Cerebellar cortex (tissue), 1 donor: ENCODE measurements at regions not wholly inside any gene's neighbourhood (a gene's known extent, or its start where the extent isn't known, plus 50 kb on each side); places are given as distances from the start of the nearest gene placed in this dataset.
"Not testable (repeated sequence)": the region's sequence is repeated elsewhere in the genome, so short reads cannot be mapped to it uniquely, and the experiment has no call there.

Experiments used
- DNase-seq: peaks from one replicate; pipeline ENCODE4 v3.0.0-alpha.2; 2015; ENCODE audit warnings: low spot score

DNA sequence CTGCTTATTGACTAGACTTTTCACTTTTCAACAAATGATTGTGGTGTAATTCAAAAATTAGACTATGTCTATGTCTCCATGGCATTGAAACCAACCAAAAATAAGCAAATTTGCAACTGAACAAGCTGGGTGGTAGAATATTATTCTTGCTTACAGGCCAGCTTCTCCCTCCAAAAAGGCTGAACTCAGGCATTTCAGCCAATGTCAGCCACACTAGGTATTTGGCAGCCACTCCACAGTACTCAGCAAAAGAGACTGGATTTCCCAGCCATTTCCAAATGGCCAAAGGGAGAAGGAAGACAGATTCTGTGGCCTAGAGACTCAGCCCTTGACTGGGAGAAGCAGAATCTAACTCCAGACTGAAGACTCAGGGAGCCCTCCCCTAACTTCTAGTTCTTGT lies 121.8 kb upstream of the IRX5 start:
- no peak for DNase-seq

GRCh38 chr16:54806881-54807360 lies 123.7 kb upstream of the IRX5 start:
- no peak for DNase-seq

- no peak for DNase-seq
Measured at GRCh38 chr16:54806378-54806777, 124.3 kb upstream of the IRX5 start.

DNA sequence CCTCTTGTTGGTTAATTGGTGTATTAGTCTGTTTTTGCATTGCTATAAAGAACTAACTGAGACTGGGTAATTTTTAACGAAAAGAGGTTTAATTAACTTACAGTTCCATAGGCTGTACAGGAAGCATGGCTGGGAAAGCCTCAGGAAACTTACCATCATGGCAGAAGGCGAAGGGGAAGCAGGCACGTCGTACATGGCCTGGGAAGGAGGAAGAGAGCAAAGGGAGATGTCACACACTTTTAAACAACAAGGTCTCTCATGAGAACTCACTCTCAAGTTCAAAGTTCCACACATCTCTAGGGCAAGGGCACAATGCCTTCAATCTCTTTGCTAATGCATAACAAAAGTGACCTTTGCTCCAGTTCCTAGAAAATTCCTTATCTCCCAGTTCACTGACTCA lies 125.0 kb upstream of the IRX5 start:
- no peak for DNase-seq

DNA sequence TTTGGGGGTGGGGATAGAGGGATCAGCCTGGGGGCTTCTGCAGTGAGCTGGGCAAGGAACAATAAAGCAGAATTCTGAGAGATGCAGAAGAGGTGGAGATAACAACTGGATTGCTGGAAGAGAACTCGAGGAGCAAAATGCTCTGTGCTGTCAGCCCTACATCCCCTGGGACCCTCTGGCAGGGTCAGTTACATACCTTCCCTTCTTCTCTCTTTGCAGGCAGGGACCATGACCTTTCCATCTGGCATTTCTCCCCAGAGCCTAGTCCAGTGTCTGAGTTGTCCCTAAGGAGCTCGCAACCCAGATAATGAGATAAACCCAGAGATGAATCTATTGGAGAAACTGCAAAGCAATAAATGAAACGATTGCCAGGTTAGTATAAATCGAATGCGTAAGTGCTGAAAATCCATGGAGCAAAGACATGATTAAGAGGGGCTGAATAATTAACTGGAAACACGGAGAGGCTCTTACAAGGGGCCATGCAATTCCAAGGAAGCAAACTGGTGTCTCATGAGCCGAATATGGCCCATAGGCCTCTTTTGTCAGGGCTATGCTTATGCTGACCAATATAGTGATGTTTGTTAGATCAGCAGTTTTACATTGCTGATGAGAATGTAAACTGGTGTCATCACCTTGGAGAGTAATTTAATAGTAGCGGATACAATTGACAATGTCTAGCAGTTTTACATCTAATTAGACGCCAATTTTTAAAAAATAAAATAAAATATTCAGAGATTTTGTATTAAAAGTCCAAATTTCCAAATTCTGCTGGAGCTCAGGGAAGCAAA lies 129.4 kb upstream of the IRX5 start:
- no peak for DNase-seq

DNA sequence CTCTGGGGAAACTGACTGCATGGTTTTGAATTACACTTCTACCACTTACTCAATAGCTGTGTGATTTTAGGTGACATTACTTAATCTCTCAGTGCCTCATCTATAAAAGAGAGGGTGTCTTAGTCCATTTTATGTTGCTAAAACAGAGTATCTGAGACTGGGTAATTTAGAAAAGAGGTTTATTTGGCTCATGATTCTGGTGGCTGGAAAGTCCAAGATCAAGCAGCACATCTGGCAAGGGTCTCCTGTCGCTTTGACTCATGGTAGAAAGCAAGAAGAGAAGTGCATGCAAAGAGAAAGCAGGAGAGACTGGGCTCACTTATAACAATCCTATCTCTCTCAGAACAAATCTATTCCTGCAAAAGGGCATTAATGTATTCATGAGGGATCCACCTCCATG lies 132.4 kb upstream of the IRX5 start:
- DNase-seq: no peak

DNA sequence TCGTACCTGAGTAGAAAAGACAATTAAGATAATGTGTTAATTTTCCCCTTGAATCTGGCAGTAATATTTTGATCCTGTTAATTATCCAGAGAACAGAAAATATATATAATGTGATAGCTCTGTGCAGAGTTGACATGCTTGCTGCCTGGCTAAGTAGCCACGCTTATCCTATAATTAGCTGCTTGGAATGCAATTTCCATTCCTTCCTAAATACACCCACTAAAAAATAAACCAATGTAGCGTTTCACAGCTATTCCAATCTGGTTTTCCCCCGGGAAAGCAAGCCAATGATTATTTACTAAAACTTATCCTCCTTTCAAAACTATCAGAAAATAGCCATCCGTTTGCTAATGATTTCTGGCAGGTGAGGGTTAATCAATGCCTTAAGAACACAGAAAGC lies 134.5 kb upstream of the IRX5 start:
- no peak for DNase-seq

DNA sequence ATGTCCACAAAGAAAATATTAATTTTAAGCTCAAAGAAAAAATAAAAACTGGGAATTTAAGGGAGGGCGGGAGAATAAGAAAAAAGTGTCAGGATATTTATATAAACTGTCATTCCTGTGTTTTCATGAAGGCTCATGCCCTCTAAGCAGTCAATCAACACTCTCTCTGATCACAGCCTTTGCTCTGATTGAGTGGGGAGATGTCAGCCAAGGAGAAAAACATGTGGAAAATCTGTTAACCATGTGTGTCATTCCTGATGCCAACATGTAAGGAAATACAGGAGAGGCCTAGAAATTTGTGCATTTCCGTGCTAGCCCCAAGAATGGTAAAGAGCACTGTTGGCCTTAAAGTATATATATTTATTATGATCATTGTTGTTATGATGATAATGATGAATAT lies 137.9 kb upstream of the IRX5 start:
- no peak for DNase-seq

- DNase-seq: no peak
Measured at GRCh38 chr16:54787045-54787444, 143.6 kb upstream of the IRX5 start.

- no peak for DNase-seq
Measured at GRCh38 chr16:54783980-54784379, 146.7 kb upstream of the IRX5 start.

DNA sequence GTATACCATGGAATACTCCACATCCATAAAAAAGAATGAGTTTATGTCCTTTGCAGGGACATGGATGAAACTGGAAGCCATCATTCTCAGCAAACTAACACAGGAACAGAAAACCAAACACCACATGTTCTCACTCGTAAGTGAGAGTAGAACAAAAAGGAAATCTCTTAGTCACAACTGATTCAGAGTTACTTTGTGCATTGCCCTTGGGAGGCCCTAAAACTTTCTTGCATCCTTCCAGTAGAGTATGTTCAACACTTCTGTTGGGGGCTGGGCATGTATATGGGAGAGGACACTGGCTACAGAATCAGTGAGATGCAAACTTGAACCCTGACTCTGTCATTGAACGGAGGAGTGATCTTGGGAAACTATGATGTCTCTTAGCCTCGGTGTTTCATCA lies 147.4 kb upstream of the IRX5 start:
- no peak for DNase-seq

DNA sequence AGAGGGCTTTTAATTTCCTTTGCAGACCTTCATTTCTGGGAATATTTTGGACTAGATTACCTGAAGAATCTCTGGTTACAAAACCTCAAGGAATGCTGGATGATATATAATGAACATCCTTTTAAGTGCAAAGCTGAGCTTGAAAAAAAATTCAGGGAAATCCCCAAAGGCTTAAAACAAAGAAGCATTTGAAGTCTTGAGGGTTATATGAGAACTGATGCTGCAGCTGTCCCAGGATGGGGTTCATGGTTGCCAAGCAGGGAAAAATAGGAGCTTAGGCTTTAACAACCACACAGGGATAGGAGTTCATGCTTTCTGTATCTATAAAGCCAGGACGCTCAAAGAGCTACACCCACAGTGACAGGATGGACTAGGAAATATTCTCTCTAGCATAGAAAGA lies 150.4 kb upstream of the IRX5 start:
- no peak for DNase-seq

DNA sequence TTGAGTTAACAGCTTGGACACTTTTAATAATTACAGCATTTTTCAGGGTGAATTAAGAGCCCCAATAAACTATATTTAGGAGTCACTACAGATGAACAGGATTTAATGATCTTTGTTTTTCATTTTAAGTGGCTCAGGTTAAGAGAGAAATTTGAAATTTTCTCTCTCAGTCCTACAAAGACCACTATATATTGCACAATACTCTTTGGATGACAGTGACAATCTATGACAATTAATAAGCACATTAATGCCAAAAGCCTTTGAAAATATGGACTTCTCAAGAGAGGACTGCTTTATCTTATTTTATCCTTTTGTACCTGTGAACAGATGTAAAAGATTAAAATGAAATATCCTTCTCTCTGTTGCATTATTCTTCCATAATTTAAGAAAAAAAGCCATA lies 151.1 kb upstream of the IRX5 start:
- DNase-seq: no peak

DNA sequence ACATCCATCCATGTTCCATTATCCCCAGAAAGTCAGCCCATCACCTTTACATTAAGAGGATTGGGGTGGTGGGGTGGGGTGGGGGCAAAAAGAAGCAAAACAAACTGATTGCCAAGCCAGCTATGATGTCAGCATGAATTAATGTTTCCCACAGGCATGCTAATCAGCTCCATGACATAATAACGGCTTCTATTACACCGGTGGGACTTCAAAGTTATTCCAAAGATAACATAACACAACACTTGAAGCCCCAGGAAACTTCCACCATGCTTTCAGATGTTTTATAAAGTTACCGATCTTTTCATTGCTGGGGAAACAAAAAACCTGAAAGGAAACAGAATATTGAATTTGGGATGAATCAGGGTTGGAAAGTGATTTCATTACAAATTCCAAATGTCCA lies 155.9 kb upstream of the IRX5 start:
- no peak for DNase-seq

- no peak for DNase-seq
Measured at GRCh38 chr16:54772400-54772799, 158.3 kb upstream of the IRX5 start.

GRCh38 chr16:54766355-54766754 lies 164.3 kb upstream of the IRX5 start:
- DNase-seq: no peak

DNA sequence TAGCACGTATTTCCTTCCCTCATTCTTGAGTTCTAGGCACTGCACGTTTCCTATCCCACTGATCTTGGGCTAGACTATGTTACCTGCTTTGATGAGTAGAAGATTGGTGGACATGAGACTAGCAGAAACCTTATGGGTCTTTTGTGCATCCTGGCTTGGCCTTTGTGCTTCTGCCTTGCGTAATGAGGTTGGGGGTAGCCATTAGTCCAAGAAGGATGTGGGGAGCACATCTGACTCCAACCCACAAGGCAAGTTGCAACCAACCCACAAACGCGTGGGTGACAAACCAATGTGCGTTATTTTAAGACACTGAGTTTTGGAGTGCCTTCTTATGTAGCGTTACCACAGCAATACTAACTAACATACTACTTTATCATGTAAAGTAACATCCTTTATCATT lies 180.4 kb upstream of the IRX5 start:
- DNase-seq: no peak

DNA sequence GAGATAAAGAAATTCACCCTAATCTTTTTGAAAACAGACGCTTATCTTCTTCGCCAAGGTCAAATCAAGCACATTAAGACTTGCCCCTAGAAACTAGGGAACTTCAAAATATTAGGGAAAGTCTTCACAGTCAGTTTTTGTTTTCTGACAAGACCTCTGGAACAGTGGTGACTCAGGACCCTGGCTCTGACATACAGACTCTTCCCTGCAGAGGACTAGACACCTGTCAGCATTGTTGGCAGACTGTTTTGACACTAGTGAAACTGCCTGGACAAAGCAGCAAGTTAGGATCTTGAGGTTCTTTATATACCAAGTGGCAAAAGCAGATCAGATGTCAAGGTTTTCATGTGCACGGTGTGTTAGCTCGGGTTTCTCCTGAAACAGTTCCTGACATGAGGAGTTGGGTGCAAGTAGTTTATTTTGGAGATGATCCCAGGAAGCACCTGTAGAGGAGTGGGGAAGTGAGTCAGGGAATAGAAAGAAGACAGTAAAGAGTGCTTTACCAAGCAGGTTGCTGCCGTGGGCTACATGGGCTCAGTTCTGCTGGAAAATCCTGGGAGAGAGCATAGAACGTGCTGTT lies 182.0 kb upstream of the IRX5 start:
- DNase-seq: no peak

DNA sequence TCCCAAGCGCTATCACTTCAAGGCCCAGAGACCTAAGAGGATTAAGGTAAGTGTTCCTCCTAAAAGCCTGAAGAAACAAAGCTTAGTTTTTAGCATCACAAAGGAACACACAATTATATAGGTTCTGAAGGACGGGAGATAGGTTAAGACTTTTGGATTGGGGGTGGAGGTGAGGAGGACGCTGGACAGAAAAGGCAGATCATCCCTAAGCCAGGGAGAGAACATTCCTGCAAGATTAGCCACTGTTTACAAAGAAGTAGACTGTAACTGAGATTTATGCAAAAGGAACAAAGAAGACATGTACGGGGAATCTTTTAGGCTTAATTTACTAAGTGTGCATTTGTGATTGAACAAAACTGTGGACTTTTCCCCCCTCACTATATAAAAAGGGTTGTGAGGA lies 184.1 kb upstream of the IRX5 start:
- DNase-seq: no peak

DNA sequence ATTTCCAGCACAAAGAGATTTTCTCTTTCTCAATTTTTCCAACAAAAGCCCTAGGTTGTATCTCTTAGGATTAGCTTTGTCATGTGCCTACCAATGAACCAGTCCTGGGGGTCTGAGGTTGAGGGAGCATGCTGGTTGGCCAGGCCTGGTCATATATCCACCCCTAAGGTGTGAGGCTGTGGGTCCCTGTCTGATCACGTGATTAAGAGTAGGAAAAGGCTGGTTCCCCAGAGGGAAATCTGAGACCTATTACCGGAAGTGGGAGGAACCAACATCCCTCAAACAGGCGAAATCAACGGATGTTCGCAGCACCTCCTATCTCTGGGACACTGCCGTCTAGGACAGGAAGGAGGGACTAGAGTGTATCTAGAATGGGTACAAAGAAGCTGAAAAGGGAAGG lies 185.7 kb upstream of the IRX5 start:
- DNase-seq: no peak

DNA sequence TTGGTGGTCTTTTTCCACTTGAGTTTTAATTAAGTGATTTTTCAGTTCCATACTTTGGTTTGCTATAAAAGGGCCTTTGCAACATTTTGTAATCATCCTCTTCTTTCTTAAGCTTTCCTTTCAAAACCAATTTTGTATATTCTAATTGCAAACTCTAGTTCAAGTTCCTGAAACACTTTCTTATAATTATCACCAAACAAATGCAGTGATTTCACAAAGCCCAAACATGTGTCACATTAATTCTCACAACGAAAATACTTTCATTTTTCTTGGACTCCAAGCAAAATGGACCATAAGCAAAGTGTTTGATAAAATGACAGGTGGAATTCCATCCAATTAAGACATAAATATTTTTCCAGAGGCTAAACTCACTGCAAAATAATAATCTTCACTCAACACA lies 188.2 kb upstream of the IRX5 start:
- DNase-seq: no peak

DNA sequence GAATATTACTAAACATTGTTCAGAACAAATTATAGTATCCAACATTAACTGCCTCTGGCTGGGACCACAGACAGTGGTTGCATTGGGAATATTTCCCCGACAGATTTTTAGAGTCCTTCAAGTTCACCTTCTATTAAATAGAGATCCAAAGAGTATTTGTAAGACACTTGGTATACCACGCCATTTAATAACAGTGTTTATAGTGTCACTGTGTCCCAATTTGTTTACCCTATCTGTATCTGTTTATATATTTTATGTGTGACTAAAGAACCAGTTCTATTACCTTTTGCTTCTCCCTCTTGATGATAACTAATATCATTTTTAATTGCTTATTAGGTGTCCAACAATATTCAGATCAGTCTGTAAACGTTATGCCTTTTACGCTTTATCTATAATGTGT lies 191.3 kb upstream of the IRX5 start:
- no peak for DNase-seq

GRCh38 chr16:54734156-54734555 lies 196.5 kb upstream of the IRX5 start:
- no peak for DNase-seq

DNA sequence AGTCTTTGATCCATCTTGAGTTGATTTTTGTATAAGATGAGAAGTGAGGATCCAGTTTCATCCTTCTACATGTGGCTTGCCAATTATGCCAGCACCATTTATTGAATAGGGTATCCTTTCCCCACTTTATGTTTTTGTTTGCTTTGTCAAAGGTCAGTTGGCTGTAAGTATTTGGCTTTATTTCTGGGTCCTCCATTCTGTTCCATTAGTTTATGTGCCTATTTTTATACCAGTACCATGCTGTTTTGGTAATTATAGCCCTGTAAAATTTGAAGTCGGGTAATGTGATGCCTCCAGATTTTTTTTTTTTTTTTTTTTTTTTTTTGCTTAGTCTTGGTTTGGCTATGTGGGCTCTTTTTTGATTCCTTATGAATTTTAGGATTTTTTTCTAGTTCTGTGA lies 203.0 kb upstream of the IRX5 start:
- not testable (repeated sequence) for DNase-seq
